ENCODE measurements at regions not wholly inside any gene's neighbourhood (a gene's known extent, or its start where the extent isn't known, plus 50 kb on each side); places are given as distances from the start of the nearest gene placed in this dataset.

GRCh38 chr5:101431201-101431600 lies 528.1 kb upstream of the ST8SIA4 start:
- no peaks in the 10 kb centered on the region for H3K27me3 ChIP-seq (ENCODE audit: control insufficient read depth in 3 of 3, insufficient read depth in 3 of 3, low read length in 3 of 3)
- H3K36me3 ChIP-seq (ENCODE audit: control insufficient read depth in 3 of 3, insufficient read depth in 3 of 3, low read length in 3 of 3): no peaks in the 10 kb centered on the region
- H3K4me1 ChIP-seq (ENCODE audit: control insufficient read depth in 3 of 3, insufficient read depth in 3 of 3, low read length in 3 of 3): no peaks in the 10 kb centered on the region
- H3K9ac ChIP-seq (ENCODE audit: low read depth in 1 of 3, low read length in 3 of 3): no peak overlapping the region
- no peaks in the 10 kb centered on the region for H3K9me3 ChIP-seq (ENCODE audit: control insufficient read depth in 3 of 3, low read length in 3 of 3)
- no peak overlapping the region for H3K4me3 ChIP-seq (ENCODE audit: low read length in 3 of 3)
- H3K27ac ChIP-seq (ENCODE audit: low read depth, low read length): no peak overlapping the region

GRCh38 chr5:101430551-101430950 lies 527.5 kb upstream of the ST8SIA4 start:
- H3K4me1 ChIP-seq (ENCODE audit: control insufficient read depth in 3 of 3, insufficient read depth in 3 of 3, low read length in 3 of 3): no peaks in the 10 kb centered on the region
- no peak overlapping the region for H3K4me3 ChIP-seq (ENCODE audit: low read length in 3 of 3)
- no peak overlapping the region for H3K9ac ChIP-seq (ENCODE audit: low read depth in 1 of 3, low read length in 3 of 3)
- H3K27ac ChIP-seq (ENCODE audit: low read depth, low read length): no peak overlapping the region
- no peaks in the 10 kb centered on the region for H3K9me3 ChIP-seq (ENCODE audit: control insufficient read depth in 3 of 3, low read length in 3 of 3)
- H3K36me3 ChIP-seq (ENCODE audit: control insufficient read depth in 3 of 3, insufficient read depth in 3 of 3, low read length in 3 of 3): no peaks in the 10 kb centered on the region
- no peaks in the 10 kb centered on the region for H3K27me3 ChIP-seq (ENCODE audit: control insufficient read depth in 3 of 3, insufficient read depth in 3 of 3, low read length in 3 of 3)

- H3K4me3 ChIP-seq (ENCODE audit: low read length in 3 of 3): no peak overlapping the region
- H3K9ac ChIP-seq (ENCODE audit: low read depth in 1 of 3, low read length in 3 of 3): no peak overlapping the region
- no peaks in the 10 kb centered on the region for H3K36me3 ChIP-seq (ENCODE audit: control insufficient read depth in 3 of 3, insufficient read depth in 3 of 3, low read length in 3 of 3)
- H3K4me1 ChIP-seq (ENCODE audit: control insufficient read depth in 3 of 3, insufficient read depth in 3 of 3, low read length in 3 of 3): no peaks in the 10 kb centered on the region
- H3K27ac ChIP-seq (ENCODE audit: low read depth, low read length): no peak overlapping the region
- no peaks in the 10 kb centered on the region for H3K9me3 ChIP-seq (ENCODE audit: control insufficient read depth in 3 of 3, low read length in 3 of 3)
- no peaks in the 10 kb centered on the region for H3K27me3 ChIP-seq (ENCODE audit: control insufficient read depth in 3 of 3, insufficient read depth in 3 of 3, low read length in 3 of 3)
Measured at GRCh38 chr5:101429241-101429640, 526.2 kb upstream of the ST8SIA4 start.

- Histone ChIP-seq H3K27ac (ENCODE audit: low read depth, low read length) (no peak overlapping the region), H3K9me3 (ENCODE audit: control insufficient read depth in 3 of 3, low read length in 3 of 3) (no peaks in the 10 kb centered on the region), H3K9ac (ENCODE audit: low read depth in 1 of 3, low read length in 3 of 3) (no peak overlapping the region), H3K4me1 (ENCODE audit: control insufficient read depth in 3 of 3, insufficient read depth in 3 of 3, low read length in 3 of 3) (no peaks in the 10 kb centered on the region), H3K4me3 (ENCODE audit: low read length in 3 of 3) (no peak overlapping the region), H3K36me3 (ENCODE audit: control insufficient read depth in 3 of 3, insufficient read depth in 3 of 3, low read length in 3 of 3) (no peaks in the 10 kb centered on the region), H3K27me3 (ENCODE audit: control insufficient read depth in 3 of 3, insufficient read depth in 3 of 3, low read length in 3 of 3) (no peaks in the 10 kb centered on the region)
Measured at GRCh38 chr5:101425339-101425859, 522.3 kb upstream of the ST8SIA4 start.

- no peaks in the 10 kb centered on the region for H3K27me3 ChIP-seq (ENCODE audit: control insufficient read depth in 3 of 3, insufficient read depth in 3 of 3, low read length in 3 of 3)
- no peaks in the 10 kb centered on the region for H3K4me1 ChIP-seq (ENCODE audit: control insufficient read depth in 3 of 3, insufficient read depth in 3 of 3, low read length in 3 of 3)
- no peak overlapping the region for H3K27ac ChIP-seq (ENCODE audit: low read depth, low read length)
- no peaks in the 10 kb centered on the region for H3K36me3 ChIP-seq (ENCODE audit: control insufficient read depth in 3 of 3, insufficient read depth in 3 of 3, low read length in 3 of 3)
- no peak overlapping the region for H3K9ac ChIP-seq (ENCODE audit: low read depth in 1 of 3, low read length in 3 of 3)
- no peaks in the 10 kb centered on the region for H3K9me3 ChIP-seq (ENCODE audit: control insufficient read depth in 3 of 3, low read length in 3 of 3)
- H3K4me3 ChIP-seq (ENCODE audit: low read length in 3 of 3): no peak overlapping the region
Measured at GRCh38 chr5:101424530-101425175, 521.6 kb upstream of the ST8SIA4 start.

- Histone ChIP-seq H3K4me1 (ENCODE audit: control insufficient read depth in 3 of 3, insufficient read depth in 3 of 3, low read length in 3 of 3) (no peaks in the 10 kb centered on the region), H3K27ac (ENCODE audit: low read depth, low read length) (no peak overlapping the region), H3K9me3 (ENCODE audit: control insufficient read depth in 3 of 3, low read length in 3 of 3) (no peaks in the 10 kb centered on the region), H3K36me3 (ENCODE audit: control insufficient read depth in 3 of 3, insufficient read depth in 3 of 3, low read length in 3 of 3) (no peaks in the 10 kb centered on the region), H3K27me3 (ENCODE audit: control insufficient read depth in 3 of 3, insufficient read depth in 3 of 3, low read length in 3 of 3) (no peaks in the 10 kb centered on the region), H3K9ac (ENCODE audit: low read depth in 1 of 3, low read length in 3 of 3) (no peak overlapping the region), H3K4me3 (ENCODE audit: low read length in 3 of 3) (no peak overlapping the region)
Measured at GRCh38 chr5:101418713-101419118, 515.6 kb upstream of the ST8SIA4 start.

- Histone ChIP-seq H3K9ac (ENCODE audit: low read depth in 1 of 3, low read length in 3 of 3) (no peak overlapping the region), H3K4me3 (ENCODE audit: low read length in 3 of 3) (no peak overlapping the region), H3K27ac (ENCODE audit: low read depth, low read length) (no peak overlapping the region), H3K27me3 (ENCODE audit: control insufficient read depth in 3 of 3, insufficient read depth in 3 of 3, low read length in 3 of 3) (no peaks in the 10 kb centered on the region), H3K9me3 (ENCODE audit: control insufficient read depth in 3 of 3, low read length in 3 of 3) (no peaks in the 10 kb centered on the region), H3K4me1 (ENCODE audit: control insufficient read depth in 3 of 3, insufficient read depth in 3 of 3, low read length in 3 of 3) (no peaks in the 10 kb centered on the region), H3K36me3 (ENCODE audit: control insufficient read depth in 3 of 3, insufficient read depth in 3 of 3, low read length in 3 of 3) (no peaks in the 10 kb centered on the region)
Measured at GRCh38 chr5:101404531-101404930, 501.4 kb upstream of the ST8SIA4 start.

GRCh38 chr5:101393795-101394450 lies 490.8 kb upstream of the ST8SIA4 start:
- no peaks in the 10 kb centered on the region for H3K9me3 ChIP-seq (ENCODE audit: control insufficient read depth in 3 of 3, low read length in 3 of 3)
- no peaks in the 10 kb centered on the region for H3K36me3 ChIP-seq (ENCODE audit: control insufficient read depth in 3 of 3, insufficient read depth in 3 of 3, low read length in 3 of 3)
- no peak overlapping the region for H3K4me3 ChIP-seq (ENCODE audit: low read length in 3 of 3)
- H3K27me3 ChIP-seq (ENCODE audit: control insufficient read depth in 3 of 3, insufficient read depth in 3 of 3, low read length in 3 of 3): no peaks in the 10 kb centered on the region
- no peaks in the 10 kb centered on the region for H3K4me1 ChIP-seq (ENCODE audit: control insufficient read depth in 3 of 3, insufficient read depth in 3 of 3, low read length in 3 of 3)
- H3K27ac ChIP-seq (ENCODE audit: low read depth, low read length): no peak overlapping the region
- H3K9ac ChIP-seq (ENCODE audit: low read depth in 1 of 3, low read length in 3 of 3): no peak overlapping the region

- H3K9ac ChIP-seq (ENCODE audit: low read depth in 1 of 3, low read length in 3 of 3): no peak overlapping the region
- no peaks in the 10 kb centered on the region for H3K27me3 ChIP-seq (ENCODE audit: control insufficient read depth in 3 of 3, insufficient read depth in 3 of 3, low read length in 3 of 3)
- H3K27ac ChIP-seq (ENCODE audit: low read depth, low read length): no peak overlapping the region
- H3K9me3 ChIP-seq (ENCODE audit: control insufficient read depth in 3 of 3, low read length in 3 of 3): no peaks in the 10 kb centered on the region
- H3K4me3 ChIP-seq (ENCODE audit: low read length in 3 of 3): no peak overlapping the region
- no peaks in the 10 kb centered on the region for H3K36me3 ChIP-seq (ENCODE audit: control insufficient read depth in 3 of 3, insufficient read depth in 3 of 3, low read length in 3 of 3)
- no peaks in the 10 kb centered on the region for H3K4me1 ChIP-seq (ENCODE audit: control insufficient read depth in 3 of 3, insufficient read depth in 3 of 3, low read length in 3 of 3)
Measured at GRCh38 chr5:101390151-101390908, 487.2 kb upstream of the ST8SIA4 start.

GRCh38 chr5:101385276-101385675 lies 482.2 kb upstream of the ST8SIA4 start:
- H3K9ac ChIP-seq (ENCODE audit: low read depth in 1 of 3, low read length in 3 of 3): no peak overlapping the region
- H3K27me3 ChIP-seq (ENCODE audit: control insufficient read depth in 3 of 3, insufficient read depth in 3 of 3, low read length in 3 of 3): no peaks in the 10 kb centered on the region

More at GRCh38 chr5:101385276-101385675, 482.2 kb upstream of the ST8SIA4 start:
- no peaks in the 10 kb centered on the region for H3K9me3 ChIP-seq (ENCODE audit: control insufficient read depth in 3 of 3, low read length in 3 of 3)
- no peak overlapping the region for H3K27ac ChIP-seq (ENCODE audit: low read depth, low read length)
- no peaks in the 10 kb centered on the region for H3K4me1 ChIP-seq (ENCODE audit: control insufficient read depth in 3 of 3, insufficient read depth in 3 of 3, low read length in 3 of 3)
- no peaks in the 10 kb centered on the region for H3K36me3 ChIP-seq (ENCODE audit: control insufficient read depth in 3 of 3, insufficient read depth in 3 of 3, low read length in 3 of 3)
- no peak overlapping the region for H3K4me3 ChIP-seq (ENCODE audit: low read length in 3 of 3)
